ENCODE measurements at regions not wholly inside any gene's neighbourhood (a gene's known extent, or its start where the extent isn't known, plus 50 kb on each side); places are given as distances from the start of the nearest gene placed in this dataset.
"Not testable (repeated sequence)": the region's sequence is repeated elsewhere in the genome, so short reads cannot be mapped to it uniquely, and the experiment has no call there.

GRCh38 chr4:123653236-123653635 is 256.6 kb downstream of the SPRY1 start:
- TF ChIP-seq, protein P1, sequence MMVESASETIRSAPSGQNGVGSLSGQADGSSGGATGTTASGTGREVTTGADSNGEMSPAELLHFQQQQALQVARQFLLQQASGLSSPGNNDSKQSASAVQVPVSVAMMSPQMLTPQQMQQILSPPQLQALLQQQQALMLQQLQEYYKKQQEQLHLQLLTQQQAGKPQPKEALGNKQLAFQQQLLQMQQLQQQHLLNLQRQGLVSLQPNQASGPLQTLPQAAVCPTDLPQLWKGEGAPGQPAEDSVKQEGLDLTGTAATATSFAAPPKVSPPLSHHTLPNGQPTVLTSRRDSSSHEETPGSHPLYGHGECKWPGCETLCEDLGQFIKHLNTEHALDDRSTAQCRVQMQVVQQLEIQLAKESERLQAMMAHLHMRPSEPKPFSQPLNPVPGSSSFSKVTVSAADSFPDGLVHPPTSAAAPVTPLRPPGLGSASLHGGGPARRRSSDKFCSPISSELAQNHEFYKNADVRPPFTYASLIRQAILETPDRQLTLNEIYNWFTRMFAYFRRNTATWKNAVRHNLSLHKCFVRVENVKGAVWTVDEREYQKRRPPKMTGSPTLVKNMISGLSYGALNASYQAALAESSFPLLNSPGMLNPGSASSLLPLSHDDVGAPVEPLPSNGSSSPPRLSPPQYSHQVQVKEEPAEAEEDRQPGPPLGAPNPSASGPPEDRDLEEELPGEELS (CRISPR knock-in tag; IDR thresholded peaks at IDR 0.05) = no peak
- TF ChIP-seq RORB (CRISPR knock-in tag; IDR thresholded peaks at IDR 0.05) = no peak
- no peak for TF ChIP-seq TEAD1 (CRISPR knock-in tag; IDR thresholded peaks at IDR 0.05)
- no peak for TF ChIP-seq NR1H2 (CRISPR knock-in tag; IDR thresholded peaks at IDR 0.05)
- no peak for TF ChIP-seq FOXP1 (CRISPR knock-in tag; IDR thresholded peaks at IDR 0.05; ENCODE audit: borderline replicate concordance)
- TF ChIP-seq, protein P2, sequence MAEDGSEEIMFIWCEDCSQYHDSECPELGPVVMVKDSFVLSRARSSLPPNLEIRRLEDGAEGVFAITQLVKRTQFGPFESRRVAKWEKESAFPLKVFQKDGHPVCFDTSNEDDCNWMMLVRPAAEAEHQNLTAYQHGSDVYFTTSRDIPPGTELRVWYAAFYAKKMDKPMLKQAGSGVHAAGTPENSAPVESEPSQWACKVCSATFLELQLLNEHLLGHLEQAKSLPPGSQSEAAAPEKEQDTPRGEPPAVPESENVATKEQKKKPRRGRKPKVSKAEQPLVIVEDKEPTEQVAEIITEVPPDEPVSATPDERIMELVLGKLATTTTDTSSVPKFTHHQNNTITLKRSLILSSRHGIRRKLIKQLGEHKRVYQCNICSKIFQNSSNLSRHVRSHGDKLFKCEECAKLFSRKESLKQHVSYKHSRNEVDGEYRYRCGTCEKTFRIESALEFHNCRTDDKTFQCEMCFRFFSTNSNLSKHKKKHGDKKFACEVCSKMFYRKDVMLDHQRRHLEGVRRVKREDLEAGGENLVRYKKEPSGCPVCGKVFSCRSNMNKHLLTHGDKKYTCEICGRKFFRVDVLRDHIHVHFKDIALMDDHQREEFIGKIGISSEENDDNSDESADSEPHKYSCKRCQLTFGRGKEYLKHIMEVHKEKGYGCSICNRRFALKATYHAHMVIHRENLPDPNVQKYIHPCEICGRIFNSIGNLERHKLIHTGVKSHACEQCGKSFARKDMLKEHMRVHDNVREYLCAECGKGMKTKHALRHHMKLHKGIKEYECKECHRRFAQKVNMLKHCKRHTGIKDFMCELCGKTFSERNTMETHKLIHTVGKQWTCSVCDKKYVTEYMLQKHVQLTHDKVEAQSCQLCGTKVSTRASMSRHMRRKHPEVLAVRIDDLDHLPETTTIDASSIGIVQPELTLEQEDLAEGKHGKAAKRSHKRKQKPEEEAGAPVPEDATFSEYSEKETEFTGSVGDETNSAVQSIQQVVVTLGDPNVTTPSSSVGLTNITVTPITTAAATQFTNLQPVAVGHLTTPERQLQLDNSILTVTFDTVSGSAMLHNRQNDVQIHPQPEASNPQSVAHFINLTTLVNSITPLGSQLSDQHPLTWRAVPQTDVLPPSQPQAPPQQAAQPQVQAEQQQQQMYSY (CRISPR knock-in tag; IDR thresholded peaks at IDR 0.05) = no peak
- no peak for TF ChIP-seq CREB1 (CRISPR knock-in tag; IDR thresholded peaks at IDR 0.05)
- TF ChIP-seq ESRRA (CRISPR knock-in tag; IDR thresholded peaks at IDR 0.05; ENCODE audit: borderline replicate concordance) = no peak
- TF ChIP-seq JUN (CRISPR knock-in tag; IDR thresholded peaks at IDR 0.05) = no peak
- no peak for TF ChIP-seq ZNF532 (CRISPR knock-in tag; IDR thresholded peaks at IDR 0.05; ENCODE audit: borderline replicate concordance)
- TF ChIP-seq SMAD4 (CRISPR knock-in tag; IDR thresholded peaks at IDR 0.05) = no peak
- no peak for TF ChIP-seq ZNF671 (CRISPR knock-in tag; IDR thresholded peaks at IDR 0.05)
- TF ChIP-seq, protein P3, sequence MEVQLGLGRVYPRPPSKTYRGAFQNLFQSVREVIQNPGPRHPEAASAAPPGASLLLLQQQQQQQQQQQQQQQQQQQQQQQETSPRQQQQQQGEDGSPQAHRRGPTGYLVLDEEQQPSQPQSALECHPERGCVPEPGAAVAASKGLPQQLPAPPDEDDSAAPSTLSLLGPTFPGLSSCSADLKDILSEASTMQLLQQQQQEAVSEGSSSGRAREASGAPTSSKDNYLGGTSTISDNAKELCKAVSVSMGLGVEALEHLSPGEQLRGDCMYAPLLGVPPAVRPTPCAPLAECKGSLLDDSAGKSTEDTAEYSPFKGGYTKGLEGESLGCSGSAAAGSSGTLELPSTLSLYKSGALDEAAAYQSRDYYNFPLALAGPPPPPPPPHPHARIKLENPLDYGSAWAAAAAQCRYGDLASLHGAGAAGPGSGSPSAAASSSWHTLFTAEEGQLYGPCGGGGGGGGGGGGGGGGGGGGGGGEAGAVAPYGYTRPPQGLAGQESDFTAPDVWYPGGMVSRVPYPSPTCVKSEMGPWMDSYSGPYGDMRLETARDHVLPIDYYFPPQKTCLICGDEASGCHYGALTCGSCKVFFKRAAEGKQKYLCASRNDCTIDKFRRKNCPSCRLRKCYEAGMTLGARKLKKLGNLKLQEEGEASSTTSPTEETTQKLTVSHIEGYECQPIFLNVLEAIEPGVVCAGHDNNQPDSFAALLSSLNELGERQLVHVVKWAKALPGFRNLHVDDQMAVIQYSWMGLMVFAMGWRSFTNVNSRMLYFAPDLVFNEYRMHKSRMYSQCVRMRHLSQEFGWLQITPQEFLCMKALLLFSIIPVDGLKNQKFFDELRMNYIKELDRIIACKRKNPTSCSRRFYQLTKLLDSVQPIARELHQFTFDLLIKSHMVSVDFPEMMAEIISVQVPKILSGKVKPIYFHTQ (CRISPR knock-in tag; IDR thresholded peaks at IDR 0.05) = no peak
- no peak for TF ChIP-seq ZNF219 (CRISPR knock-in tag; IDR thresholded peaks at IDR 0.05; ENCODE audit: borderline replicate concordance)
- no peak for TF ChIP-seq CREM (CRISPR knock-in tag; IDR thresholded peaks at IDR 0.05)
- TF ChIP-seq ATF1 (CRISPR knock-in tag; IDR thresholded peaks at IDR 0.05) = no peak
- ChIA-PET POLR2A (no interaction called here), CTCF (no interaction called here)
- H3K27ac Mint-ChIP-seq = no peak overlapping the region
- H3K4me3 Mint-ChIP-seq = no peak overlapping the region
- H3K36me3 Mint-ChIP-seq = peaks cover 37% of the 10 kb centered on the region
- peaks cover 34% of the 10 kb centered on the region for H3K9me3 Mint-ChIP-seq
- DNase-seq (ENCODE audit: low spot score) (no peak), ATAC-seq (no peak)
- H3K27me3 Mint-ChIP-seq (ENCODE audit: low read depth) = peaks cover 4% of the 10 kb centered on the region
- peaks cover 20% of the 10 kb centered on the region for H3K4me1 Mint-ChIP-seq

GRCh38 chr4:123656746-123657294 is 260.2 kb downstream of the SPRY1 start:
- not testable (repeated sequence) for ATAC-seq

DNA sequence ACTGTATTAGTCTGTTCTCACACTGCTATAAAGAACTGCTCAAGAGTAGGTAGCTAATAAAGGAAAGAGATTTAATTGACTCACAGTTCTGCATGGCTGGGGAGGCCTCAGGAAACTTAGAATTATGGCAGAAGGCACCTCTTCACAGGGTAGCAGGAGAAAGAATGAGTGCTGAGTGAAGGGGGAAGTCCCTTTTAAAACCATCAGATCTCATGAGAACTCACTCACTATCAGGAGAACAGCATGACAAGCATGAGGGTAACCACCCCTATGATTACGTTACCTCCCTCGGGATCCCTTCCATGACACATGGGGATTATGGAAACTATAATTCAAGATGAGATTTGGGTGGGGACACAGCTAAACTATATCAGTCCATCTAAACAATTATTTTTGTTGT is 261.0 kb downstream of the SPRY1 start:
- H3K4me3 Mint-ChIP-seq; POLR2A ChIA-PET; H3K27me3 Mint-ChIP-seq (ENCODE audit: low read depth); H3K27ac Mint-ChIP-seq; CTCF ChIA-PET; ATAC-seq; DNase-seq (ENCODE audit: low spot score): not testable (repeated sequence)
- Mint-ChIP-seq H3K9me3 (peaks cover 38% of the 10 kb centered on the region), H3K36me3 (peaks cover 37% of the 10 kb centered on the region), H3K4me1 (peaks cover 10% of the 10 kb centered on the region)

More at GRCh38 chr4:123656746-123657294, 260.2 kb downstream of the SPRY1 start:
- H3K27ac Mint-ChIP-seq; H3K4me3 Mint-ChIP-seq; DNase-seq (ENCODE audit: low spot score); CTCF ChIA-PET; H3K27me3 Mint-ChIP-seq (ENCODE audit: low read depth); POLR2A ChIA-PET: not testable (repeated sequence)
- H3K4me1 Mint-ChIP-seq = peaks cover 10% of the 10 kb centered on the region
- H3K9me3 Mint-ChIP-seq = peaks cover 38% of the 10 kb centered on the region
- H3K36me3 Mint-ChIP-seq = peaks cover 37% of the 10 kb centered on the region

All from WTC11 (cell line).